COLO668 (cell line): ENCODE measurements at regions not wholly inside any gene's neighbourhood (a gene's known extent, or its start where the extent isn't known, plus 50 kb on each side); places are given as distances from the start of the nearest gene placed in this dataset.

ENCODE experiments used
- DNase-seq: peaks from one replicate; lab custom pipeline; 2025; ENCODE audit not compliant: unreplicated experiment; lab: John Stamatoyannopoulos, UW

- no peak for DNase-seq
Measured at GRCh38 chr1:55506740-55507577, 291.8 kb upstream of the USP24 start.

GRCh38 chr1:55505326-55505725 lies 290.2 kb upstream of the USP24 start:
- no peak for DNase-seq

DNA sequence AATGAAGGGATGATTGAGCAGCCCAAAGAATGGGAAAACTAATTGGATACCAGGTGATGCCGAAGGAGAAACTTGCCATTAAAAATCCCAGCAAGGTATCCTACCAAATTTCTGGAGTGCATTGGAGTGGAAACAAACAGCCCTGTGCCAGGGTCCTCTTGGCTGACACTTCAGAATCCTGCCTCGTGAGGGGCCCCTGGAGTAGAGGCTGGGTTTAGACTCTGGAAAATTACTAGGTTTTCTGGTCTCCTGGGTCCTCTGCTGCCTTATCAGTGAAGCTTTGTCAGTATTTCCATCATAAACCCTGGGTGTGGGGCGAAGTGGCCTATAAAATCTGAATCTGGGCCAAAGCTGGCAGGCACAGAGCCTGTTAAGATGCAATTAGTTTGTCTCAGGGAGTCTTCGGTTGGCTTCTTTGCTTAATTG lies 289.2 kb upstream of the USP24 start:
- no peak for DNase-seq

GRCh38 chr1:55503663-55504305 lies 288.6 kb upstream of the USP24 start:
- no peak for DNase-seq

GRCh38 chr1:55500601-55501000 lies 285.4 kb upstream of the USP24 start:
- no peak for DNase-seq

DNA sequence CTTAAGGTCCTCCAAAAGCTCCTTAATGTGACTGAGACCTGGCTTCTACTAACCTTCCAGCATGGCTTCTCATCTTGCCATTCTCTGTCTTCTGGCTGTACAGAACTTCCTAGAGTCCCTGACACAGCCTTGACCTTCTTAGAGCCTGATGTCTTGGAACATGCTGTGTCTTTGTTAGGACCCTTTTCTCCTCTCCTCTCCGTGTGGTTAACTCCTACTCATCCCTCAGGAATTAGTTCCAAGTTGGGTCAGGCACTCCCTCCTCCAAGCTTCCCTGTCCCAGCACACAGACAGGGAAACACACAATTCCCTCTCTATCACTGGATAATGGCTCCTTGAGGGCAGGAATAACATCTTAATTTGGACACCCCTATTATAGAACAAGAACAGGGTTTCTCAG lies 275.4 kb upstream of the USP24 start:
- DNase-seq = no peak

GRCh38 chr1:55484173-55484572 lies 269.0 kb upstream of the USP24 start:
- no peak for DNase-seq

DNA sequence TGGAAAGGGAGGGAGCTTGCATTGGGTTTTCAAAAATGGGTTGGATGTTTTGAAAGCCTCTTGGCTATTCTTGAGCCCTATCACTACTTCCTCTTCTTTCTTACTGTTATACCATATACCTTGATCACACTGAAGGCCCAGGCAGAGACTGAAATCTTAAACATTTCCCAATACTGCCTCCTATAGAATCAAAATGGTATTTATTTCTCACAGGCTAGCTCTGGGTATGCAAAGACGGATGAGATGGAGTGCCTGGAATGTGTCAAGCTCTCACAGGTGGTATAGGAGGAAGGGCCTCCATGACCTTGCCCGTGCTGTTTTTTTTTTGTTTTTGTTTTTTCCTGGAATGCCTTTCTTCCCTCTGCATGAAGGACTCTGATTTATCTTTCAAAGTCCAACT lies 268.4 kb upstream of the USP24 start:
- no peak for DNase-seq

DNA sequence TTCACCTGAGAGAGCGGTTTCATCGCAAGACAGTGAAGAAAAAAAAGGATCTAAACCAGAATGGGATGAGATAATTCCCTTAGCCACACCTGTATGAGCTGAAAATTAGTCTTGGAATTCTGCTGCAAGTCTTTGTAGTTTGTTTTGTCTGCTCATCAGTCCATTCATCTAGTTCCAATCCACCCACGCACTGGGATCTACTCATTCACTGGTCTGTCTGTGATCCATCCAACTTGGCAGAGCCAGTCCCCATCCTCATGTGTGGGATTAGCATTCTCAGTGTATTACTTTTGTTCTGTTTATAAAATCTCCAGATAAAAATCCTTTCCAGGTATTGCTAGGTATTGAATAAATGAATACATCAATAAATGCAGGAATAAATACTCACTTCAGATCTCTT lies 266.5 kb upstream of the USP24 start:
- no peak for DNase-seq

DNA sequence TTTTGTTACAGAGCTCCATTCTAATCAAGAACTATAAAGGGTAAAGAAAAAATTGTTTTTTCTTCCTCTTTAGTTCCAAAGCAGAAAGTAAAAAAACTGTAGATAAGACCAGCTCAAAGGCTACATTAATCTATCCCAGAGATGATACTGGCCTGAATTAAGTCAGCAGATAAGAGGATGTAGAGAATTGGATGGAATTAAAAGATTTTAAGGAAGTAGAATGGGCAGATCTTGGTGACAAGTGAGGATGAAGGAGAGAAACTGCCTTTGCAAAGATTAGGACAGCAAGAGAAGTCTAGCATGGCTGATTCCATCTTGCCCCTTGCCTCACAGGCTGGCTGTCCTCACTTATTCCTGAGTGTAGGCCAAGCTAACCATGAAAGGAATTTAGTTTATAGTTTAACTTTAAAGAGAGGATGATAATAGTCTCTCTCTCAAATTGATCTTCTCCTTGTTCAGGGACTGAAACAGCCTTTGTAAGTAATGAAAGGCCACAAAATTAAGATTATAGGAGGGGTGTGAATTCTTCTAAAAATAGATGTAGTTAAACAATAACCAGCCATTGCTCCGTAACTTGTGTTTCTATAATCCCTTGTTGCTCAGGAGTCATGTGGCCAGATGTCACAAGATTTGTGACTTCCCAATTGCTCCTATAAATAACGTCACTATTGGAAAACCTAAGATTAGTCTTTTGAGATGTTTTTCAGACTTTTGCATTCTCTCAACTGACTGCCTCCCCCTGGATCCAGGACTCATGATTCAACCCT lies 265.0 kb upstream of the USP24 start:
- no peak for DNase-seq

- no peak for DNase-seq
Measured at GRCh38 chr1:55478742-55479141, 263.6 kb upstream of the USP24 start.

DNA sequence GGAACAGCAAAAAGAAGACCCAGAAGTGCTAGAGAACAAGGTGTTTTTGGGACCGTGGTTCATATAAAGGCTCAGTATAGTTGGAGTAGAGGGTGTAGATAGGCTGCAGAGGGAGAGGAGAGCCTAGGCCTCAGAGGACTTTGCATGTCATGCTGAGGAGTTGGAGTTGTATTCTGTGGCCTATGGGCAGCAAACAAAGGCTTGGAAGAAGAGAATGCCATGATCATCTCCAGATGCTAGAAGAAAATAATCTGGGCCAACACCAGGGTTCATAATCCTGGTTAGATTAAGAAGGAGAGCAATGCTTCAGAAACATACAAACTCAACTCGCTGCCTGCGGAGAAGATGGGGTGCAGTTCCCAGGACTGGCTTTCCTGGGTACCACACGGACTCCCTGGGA lies 262.8 kb upstream of the USP24 start:
- no peak for DNase-seq

DNA sequence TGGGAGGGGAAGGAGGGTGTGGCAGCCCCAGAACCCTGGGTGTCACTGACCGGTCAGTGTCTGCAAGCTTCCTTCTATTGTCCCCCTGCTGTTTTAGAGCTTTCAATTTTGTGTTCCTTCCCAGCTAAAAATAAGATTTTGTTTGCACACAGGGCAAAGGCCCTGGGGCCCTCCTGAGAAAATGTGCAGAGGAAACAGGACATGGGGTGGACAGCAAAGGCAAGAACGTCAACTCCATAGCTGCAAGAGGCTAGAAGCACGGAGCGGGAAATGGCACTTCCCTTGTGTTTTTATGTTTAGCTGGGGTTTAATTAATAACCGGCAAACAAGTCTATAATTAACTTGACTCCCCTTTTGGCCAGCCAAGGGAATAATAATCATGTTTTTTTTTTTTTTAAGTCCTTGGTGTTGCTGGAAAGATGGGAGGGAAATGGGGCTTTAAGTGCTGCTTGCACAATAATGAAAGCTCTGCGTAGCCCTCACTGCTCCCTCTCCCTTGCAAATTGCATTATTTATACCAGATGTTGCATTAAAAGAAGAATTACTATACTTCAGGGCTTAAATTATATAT lies 261.4 kb upstream of the USP24 start:
- DNase-seq = no peak

DNA sequence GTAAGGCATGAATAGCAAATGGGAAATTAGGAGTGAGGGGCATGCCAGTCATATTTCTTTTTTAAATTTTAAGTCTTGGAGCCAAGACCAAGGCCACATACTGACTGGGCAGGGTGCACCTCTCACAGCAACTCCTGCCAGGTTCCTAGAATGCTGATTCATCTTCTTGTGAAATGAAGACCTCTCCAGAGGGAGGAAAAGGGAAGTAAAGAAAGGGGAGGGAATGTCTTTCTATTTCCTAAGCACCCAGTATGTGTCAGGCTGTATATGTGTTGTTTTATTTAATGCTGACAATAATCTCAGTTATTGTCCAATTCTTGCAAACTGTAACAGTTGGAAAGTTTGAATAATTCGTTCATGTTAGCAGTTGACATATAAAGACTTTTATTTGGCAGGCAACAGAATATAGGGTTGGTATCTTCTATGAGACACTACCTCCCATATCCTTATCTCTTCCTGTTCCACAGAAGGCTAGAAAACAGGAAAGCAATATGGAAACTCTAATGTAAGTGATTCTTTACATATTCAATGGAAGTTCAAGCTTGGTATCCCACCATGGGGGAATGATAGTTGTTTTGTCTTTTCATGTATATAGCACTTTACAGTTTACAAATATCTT lies 259.1 kb upstream of the USP24 start:
- DNase-seq = no peak

GRCh38 chr1:55473661-55474060 lies 258.5 kb upstream of the USP24 start:
- DNase-seq = no peak

DNA sequence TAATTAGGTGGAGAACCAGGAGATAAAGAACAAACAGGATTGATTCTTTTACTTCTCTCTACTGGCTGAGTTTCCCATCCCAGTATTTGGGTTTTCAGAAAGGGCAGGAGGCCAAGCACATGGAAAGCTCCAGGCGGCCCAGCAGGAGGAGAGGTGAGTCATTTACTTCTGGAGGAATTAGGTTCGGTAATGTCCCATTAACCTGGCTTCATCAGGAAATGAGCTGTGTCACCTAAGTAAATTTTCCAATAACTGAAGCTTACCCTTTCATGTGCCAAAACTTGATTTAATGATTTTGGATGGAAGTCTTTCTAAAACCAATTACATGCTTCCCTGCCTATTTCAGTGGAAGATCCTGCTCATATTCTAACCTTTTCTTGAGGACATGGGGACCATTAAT lies 257.6 kb upstream of the USP24 start:
- DNase-seq = no peak

DNA sequence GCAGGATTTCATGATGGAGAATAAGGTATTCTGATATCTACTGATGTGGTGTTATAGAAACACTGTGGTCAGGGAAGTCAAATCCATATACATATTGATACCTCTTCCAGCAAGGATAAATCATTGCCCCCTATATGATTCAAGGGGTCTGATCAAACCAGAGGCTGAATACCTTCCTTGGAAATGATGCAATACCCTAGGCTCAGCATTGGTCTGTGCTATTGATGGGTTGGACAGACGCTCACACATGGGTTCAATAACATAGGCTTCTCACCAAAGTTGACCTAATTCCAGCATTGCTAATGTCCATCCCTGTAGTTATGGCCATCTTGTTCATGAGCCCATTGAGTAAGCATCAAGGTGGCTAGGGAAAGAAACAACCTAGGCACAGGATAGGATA lies 257.0 kb upstream of the USP24 start:
- no peak for DNase-seq

- DNase-seq = no peak
Measured at GRCh38 chr1:55468142-55468795, 253.1 kb upstream of the USP24 start.

DNA sequence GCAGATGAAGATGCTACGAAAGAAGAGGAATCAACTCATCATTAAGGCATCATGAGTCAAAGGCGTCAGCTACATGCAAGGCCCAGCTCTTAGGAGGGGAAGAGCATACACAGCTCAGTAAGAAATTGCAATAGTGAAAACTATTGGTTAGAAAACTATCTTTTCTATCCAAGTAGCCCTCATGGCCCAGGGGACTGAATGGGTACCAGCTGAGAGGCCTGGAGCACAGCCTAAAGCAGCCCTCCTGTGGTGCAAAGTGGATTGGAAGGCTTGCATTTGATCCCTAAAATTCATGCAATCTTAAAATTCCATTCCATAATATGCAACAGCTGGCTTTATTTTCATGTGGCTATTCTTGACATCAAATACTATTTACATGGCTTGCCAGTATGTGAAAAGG lies 251.8 kb upstream of the USP24 start:
- no peak for DNase-seq

DNA sequence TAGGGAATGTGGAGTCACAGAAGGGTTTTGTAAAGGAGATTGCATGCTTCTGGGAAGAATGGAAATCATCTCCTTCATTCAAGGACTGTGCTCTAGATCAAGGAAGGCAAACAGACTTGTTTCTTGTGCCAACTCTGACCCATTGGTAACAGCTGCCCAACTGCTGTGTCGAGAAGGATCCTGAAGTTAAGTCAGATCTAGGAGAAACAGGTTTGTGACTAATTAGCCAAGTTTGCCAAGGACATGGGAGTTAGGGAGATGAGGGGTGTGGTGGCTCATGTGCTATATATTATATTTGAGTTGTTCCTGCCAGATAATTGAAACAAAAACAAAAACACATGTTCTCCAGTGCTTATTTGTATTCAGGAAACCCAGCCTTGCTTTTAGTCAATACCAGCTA lies 251.2 kb upstream of the USP24 start:
- DNase-seq = no peak

- no peak for DNase-seq
Measured at GRCh38 chr1:55464550-55464949, 249.4 kb upstream of the USP24 start.
